Psoas muscle (tissue), 7 donors: ENCODE measurements at regions not wholly inside any gene's neighbourhood (a gene's known extent, or its start where the extent isn't known, plus 50 kb on each side); places are given as distances from the start of the nearest gene placed in this dataset.
"Not testable (repeated sequence)": the region's sequence is repeated elsewhere in the genome, so short reads cannot be mapped to it uniquely, and the experiment has no call there.

Source experiments
- ATAC-seq, 4 donors: fragments of 200-7000 bp; cut with Tn5 transposase; one replicate each; pipeline ENCODE4 v1.9.1; 2020; ENCODE audit warnings: moderate library complexity in 3 of 4, mild to moderate bottlenecking in 2 of 4
- DNase-seq, 2 donors: peaks; one replicate each; pipeline ENCODE4 v3.0.0-alpha.2; 2020
- H3K27ac ChIP-seq: fragments of 200-600 bp; one replicate; pipeline ENCODE4 v1.8.0; 2022
- H3K27me3 ChIP-seq, 3 donors: fragments of 200-600 bp in 1 of 3; one replicate each; pipeline versions ENCODE4 v1.6.1 to v1.8.0; 2013 to 2022; ENCODE audit warnings: low read length in 2 of 3, mild to moderate bottlenecking in 2 of 3, moderate library complexity in 1 of 3; ENCODE audit not compliant: insufficient read depth in 3 of 3
- H3K36me3 ChIP-seq, 2 donors: fragments of 200-600 bp in 1 of 2; one replicate each; pipeline versions ENCODE4 v1.6.1 to v1.8.0; 2013 to 2022; ENCODE audit warnings: low read depth in 1 of 2, mild to moderate bottlenecking in 1 of 2, moderate library complexity in 1 of 2; ENCODE audit not compliant: insufficient read depth in 1 of 2
- H3K4me1 ChIP-seq: fragments of 200-600 bp; one replicate; pipeline ENCODE4 v1.8.0; 2022
- H3K4me3 ChIP-seq: fragments of 200-600 bp; one replicate; pipeline ENCODE4 v1.8.0; 2022; ENCODE audit warnings: mild to moderate bottlenecking
- H3K9me3 ChIP-seq: fragments of 200-600 bp; one replicate; pipeline ENCODE4 v1.8.0; 2022
- WGBS, 3 donors: extraction: QIAGEN DNeasy Blood & Tissue Kit; methylation state at CpG; one replicate each; pipeline versions ENCODE4 v1.1.6 to v1.1.7; 2013; 5-methylcytosine and 5-hydroxymethylcytosine counted together
- intact Hi-C, 2 donors: fragments of 100-400 bp; cut with DNase I; formaldehyde crosslinking; loops; one replicate each; pipeline versions ENCODE4 v1.11.0 to v1.14.2; 2022
- TF ChIP-seq, protein P1 (sequence below): fragments of 200-600 bp; IDR thresholded peaks from one replicate; pipeline ENCODE4 v1.8.0; 2022; ENCODE audit warnings: antibody characterized with exemption
- donor health status: healthy with polysubstance abuse.
- donor health status: DM: no; HTN: no; CAD: no; lungs with moderate emphysema.
- donor health status: Bipolar disorder and iron deficiency.
- donor health status: healthy.
- donor health status: DM: yes; HTN: yes; CAD: no.
- donor health status: DM: no; HTN: no; CAD: no.
- donor health status: DM: yes; HTN: yes; CAD: no.

DNA sequence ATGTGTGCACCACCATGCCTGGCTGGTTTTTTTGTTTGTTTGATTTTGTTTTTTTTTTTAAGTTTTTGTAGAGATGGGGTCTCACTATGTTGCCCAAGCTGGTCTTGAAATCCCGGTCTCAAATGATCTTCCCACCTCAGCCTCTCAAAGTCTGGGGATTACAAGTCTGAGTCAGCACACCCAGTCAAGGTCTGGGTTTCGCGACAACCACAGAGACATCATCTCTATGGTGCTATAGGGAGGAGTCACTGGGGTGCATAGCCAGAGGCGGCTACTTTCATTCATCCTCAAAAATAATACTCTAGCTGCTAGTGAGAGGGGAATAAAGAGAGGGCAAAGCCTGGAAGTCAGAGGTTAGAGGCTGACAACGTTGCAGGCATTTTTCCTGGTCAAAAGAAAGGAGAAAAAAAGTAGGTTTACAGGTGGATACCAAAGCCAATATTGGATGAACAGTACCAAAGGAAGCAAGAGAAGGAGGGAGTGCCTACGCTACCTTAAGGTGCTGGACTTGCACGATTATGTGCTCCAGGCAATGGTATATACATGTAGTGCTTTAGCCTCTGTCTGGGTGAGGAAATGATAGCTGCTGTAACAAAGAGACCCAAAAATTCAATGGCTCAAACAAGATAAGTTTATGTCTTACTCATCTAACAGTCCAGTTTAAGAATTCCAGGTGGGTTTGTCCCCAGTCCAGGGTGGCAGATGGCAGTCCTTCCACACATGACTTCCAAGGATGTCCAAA is 178.3 kb downstream of the SKIDA1 start:
- Histone ChIP-seq H3K27ac (no peak overlapping the region), H3K4me3 (no peak overlapping the region), H3K9me3 (no peaks in the 10 kb centered on the region), H3K27me3 (peaks cover 0 to 3% (median 0%) of the 10 kb centered on the region in 3 donors), H3K4me1 (no peaks in the 10 kb centered on the region), H3K36me3 (no peaks in the 10 kb centered on the region)
- no peak for ATAC-seq
- TF ChIP-seq, protein P1, sequence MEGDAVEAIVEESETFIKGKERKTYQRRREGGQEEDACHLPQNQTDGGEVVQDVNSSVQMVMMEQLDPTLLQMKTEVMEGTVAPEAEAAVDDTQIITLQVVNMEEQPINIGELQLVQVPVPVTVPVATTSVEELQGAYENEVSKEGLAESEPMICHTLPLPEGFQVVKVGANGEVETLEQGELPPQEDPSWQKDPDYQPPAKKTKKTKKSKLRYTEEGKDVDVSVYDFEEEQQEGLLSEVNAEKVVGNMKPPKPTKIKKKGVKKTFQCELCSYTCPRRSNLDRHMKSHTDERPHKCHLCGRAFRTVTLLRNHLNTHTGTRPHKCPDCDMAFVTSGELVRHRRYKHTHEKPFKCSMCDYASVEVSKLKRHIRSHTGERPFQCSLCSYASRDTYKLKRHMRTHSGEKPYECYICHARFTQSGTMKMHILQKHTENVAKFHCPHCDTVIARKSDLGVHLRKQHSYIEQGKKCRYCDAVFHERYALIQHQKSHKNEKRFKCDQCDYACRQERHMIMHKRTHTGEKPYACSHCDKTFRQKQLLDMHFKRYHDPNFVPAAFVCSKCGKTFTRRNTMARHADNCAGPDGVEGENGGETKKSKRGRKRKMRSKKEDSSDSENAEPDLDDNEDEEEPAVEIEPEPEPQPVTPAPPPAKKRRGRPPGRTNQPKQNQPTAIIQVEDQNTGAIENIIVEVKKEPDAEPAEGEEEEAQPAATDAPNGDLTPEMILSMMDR, result no peak
- 84 to 96% (median 95%) methylated on average over 7 of the region's 7 CpGs for WGBS, 3 donors
- intact Hi-C loops, result no loop called here
- no peak for DNase-seq

DNA sequence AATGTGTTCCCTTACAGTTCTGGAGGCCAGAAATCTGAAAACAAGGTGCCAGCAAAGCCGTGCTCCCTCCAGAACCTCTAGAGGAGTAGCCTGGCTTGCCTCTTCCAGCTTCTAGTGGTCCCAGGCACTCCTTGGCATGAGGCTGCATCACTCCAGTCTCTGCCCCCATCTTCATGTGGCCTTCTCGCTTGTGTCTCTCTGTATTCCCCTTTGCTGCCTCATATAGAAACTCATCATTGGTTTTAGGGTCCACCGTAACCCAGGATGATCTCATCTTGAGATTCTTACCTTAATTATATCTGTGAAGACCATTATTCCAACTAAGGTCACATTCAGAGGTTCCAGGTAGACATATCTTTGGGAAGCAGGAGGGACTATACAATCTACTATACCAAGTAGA is 182.4 kb downstream of the SKIDA1 start:
- DNase-seq, result no peak
- WGBS, 3 donors, result 77 to 94% (median 79%) methylated on average over 3 of the region's 3 CpGs
- no peaks in the 10 kb centered on the region for H3K4me1 ChIP-seq
- H3K36me3 ChIP-seq, result no peaks in the 10 kb centered on the region
- intact Hi-C loops, result no loop called here
- ATAC-seq, result no peak
- no peaks in the 10 kb centered on the region for H3K9me3 ChIP-seq
- no peak overlapping the region for H3K27ac ChIP-seq
- H3K27me3 ChIP-seq, result no peaks in the 10 kb centered on the region
- TF ChIP-seq, protein P1, result no peak
- no peak overlapping the region for H3K4me3 ChIP-seq

DNA sequence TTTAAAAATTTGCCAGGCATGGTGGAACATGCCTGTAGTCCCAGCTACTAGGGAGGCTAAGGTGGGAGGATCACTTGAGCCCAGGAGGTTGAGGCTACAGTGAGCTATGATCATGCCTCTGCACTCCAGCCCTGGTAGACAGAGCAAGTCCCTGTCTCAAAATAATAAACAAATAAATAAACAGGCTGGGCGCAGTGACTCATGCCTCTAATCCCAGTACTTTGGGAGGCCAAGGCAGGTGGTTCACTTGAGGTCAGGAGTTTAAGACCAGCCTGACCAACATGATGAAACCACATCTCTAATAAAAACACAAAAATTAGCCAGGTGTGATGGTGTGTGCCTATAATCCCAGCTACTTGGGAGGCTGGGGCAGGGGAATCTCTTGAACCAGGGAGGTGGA is 183.0 kb downstream of the SKIDA1 start:
- H3K27ac ChIP-seq, H3K9me3 ChIP-seq, ATAC-seq, H3K27me3 ChIP-seq, H3K4me3 ChIP-seq, H3K36me3 ChIP-seq, H3K4me1 ChIP-seq, DNase-seq, intact Hi-C loops: not testable (repeated sequence)
- 79 to 81% (median 80%) methylated on average over 1 of the region's 1 CpG for WGBS, 3 donors

DNA sequence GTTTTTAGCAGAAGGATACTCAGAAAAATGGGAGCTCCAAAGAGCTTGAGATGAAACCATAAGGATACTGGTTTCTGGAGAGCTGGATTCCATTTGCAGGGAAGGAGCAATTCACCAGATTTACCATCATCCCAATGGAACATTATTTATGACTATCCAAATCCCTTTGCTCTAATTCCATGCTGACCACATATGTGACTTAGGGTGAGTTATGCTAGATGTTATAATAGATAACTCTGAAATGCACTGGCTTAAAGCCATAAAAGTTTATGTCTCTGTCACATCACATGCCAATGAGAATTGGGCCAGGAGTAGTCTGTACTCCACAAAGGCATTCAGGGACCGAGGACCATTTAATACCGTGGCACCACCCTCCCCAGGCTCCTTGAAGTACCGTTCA is 185.2 kb downstream of the SKIDA1 start:
- TF ChIP-seq, protein P1, result no peak

DNA sequence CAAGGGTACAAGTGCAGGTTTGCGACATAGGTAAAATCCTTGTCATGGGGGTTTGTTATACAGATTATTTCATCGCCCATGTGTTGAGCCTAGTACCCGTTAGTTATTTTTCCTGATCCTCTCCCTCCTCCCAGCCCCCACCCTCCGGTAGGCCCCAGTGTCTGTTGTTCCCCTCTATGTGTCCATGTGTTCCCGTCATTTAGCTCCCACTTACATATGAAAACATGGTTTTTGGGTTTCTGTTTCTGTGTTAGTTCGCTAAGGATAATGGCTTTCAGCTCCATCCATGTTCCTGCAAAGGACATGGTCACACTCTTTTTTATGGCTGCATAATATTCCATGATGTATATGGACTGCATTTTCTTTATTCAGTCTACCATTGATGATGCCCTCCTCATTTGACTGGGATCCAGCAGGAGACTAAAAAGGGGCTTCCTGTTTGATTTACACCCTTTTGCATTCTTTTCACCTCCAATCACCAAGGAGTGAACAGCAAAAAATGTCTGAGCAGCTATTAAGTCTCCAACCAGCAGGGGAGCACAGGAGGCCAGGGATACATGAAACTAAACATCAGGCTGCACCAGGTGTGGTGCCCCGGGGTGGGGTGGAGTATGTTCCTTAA is 188.2 kb downstream of the SKIDA1 start:
- TF ChIP-seq, protein P1, result no peak
- H3K4me1 ChIP-seq, result no peaks in the 10 kb centered on the region
- H3K9me3 ChIP-seq, result no peaks in the 10 kb centered on the region
- DNase-seq (no peak), ATAC-seq (no peak)
- peaks cover 0 to 6% (median 0%) of the 10 kb centered on the region in 3 donors for H3K27me3 ChIP-seq
- H3K36me3 ChIP-seq, result no peaks in the 10 kb centered on the region
- H3K27ac ChIP-seq, result no peak overlapping the region
- no peak overlapping the region for H3K4me3 ChIP-seq
- intact Hi-C loops, result no loop called here
- WGBS, 3 donors, result 82 to 87% (median 83%) methylated on average over 7 of the region's 7 CpGs

More for the DNA sequence above, 185.2 kb downstream of the SKIDA1 start:
- Histone ChIP-seq H3K9me3 (no peaks in the 10 kb centered on the region), H3K36me3 (no peaks in the 10 kb centered on the region), H3K27me3 (peaks cover 0 to 6% (median 0%) of the 10 kb centered on the region in 3 donors), H3K4me1 (no peaks in the 10 kb centered on the region), H3K4me3 (no peak overlapping the region), H3K27ac (no peak overlapping the region)
- 70 to 79% (median 71%) methylated on average over 3 of the region's 3 CpGs for WGBS, 3 donors
- DNase-seq, result no peak
- intact Hi-C loops, result no loop called here
- no peak for ATAC-seq
